Stimulated activated CD4-positive, alpha-beta T cell treated with anti-CD3 and anti-CD28 coated beads, Interleukin-15, amount 100 ng/mL, for 24 hours (primary cell): ENCODE measurements at regions not wholly inside any gene's neighbourhood (a gene's known extent, or its start where the extent isn't known, plus 50 kb on each side); places are given as distances from the start of the nearest gene placed in this dataset.
"Not testable (repeated sequence)": the region's sequence is repeated elsewhere in the genome, so short reads cannot be mapped to it uniquely, and the experiment has no call there.

Source experiments
- DNase-seq: peaks from one replicate; pipeline ENCODE4 v3.0.0-alpha.2; 2020

- no peak for DNase-seq
These were observed 251.4 kb downstream of the KIF20B start for GRCh38 chr10:89952751-89953150.

GRCh38 chr10:89954061-89954460 lies 252.7 kb downstream of the KIF20B start:
- DNase-seq: no peak

- no peak for DNase-seq
These were observed 253.6 kb downstream of the KIF20B start for GRCh38 chr10:89954787-89955566.

GRCh38 chr10:89959433-89960110 lies 258.2 kb downstream of the KIF20B start:
- DNase-seq: no peak

- no peak for DNase-seq
These were observed 262.2 kb downstream of the KIF20B start for GRCh38 chr10:89963451-89964102.

- DNase-seq: no peak
These were observed 264.8 kb downstream of the KIF20B start for GRCh38 chr10:89966211-89966610.

GRCh38 chr10:89973326-89973725 lies 271.9 kb downstream of the KIF20B start:
- no peak for DNase-seq

- DNase-seq: no peak
These were observed 273.7 kb downstream of the KIF20B start for GRCh38 chr10:89975071-89975470.

- DNase-seq: no peak
These were observed 274.4 kb downstream of the KIF20B start for GRCh38 chr10:89975771-89976170.

- no peak for DNase-seq
These were observed 276.7 kb downstream of the KIF20B start for GRCh38 chr10:89978081-89978480.

GRCh38 chr10:89979726-89980125 lies 278.3 kb downstream of the KIF20B start:
- DNase-seq: no peak

GRCh38 chr10:89980166-89980565 lies 278.8 kb downstream of the KIF20B start:
- DNase-seq: no peak

GRCh38 chr10:89981891-89982290 lies 280.5 kb downstream of the KIF20B start:
- no peak for DNase-seq

- no peak for DNase-seq
These were observed 284.1 kb downstream of the KIF20B start for GRCh38 chr10:89985446-89985845.

GRCh38 chr10:89988361-89988760 lies 287.0 kb downstream of the KIF20B start:
- not testable (repeated sequence) for DNase-seq

- no peak for DNase-seq
These were observed 291.2 kb downstream of the KIF20B start for GRCh38 chr10:89992575-89992974.

- no peak for DNase-seq
These were observed 305.8 kb downstream of the KIF20B start for GRCh38 chr10:90007226-90007625.

- not testable (repeated sequence) for DNase-seq
These were observed 309.9 kb downstream of the KIF20B start for GRCh38 chr10:90011281-90011680.

- no peak for DNase-seq
These were observed 317.4 kb downstream of the KIF20B start for GRCh38 chr10:90018819-90019218.

GRCh38 chr10:90020506-90020905 lies 319.1 kb downstream of the KIF20B start:
- DNase-seq: no peak

- no peak for DNase-seq
These were observed 322.6 kb downstream of the KIF20B start for GRCh38 chr10:90023950-90024349.

- DNase-seq: no peak
These were observed 326.9 kb downstream of the KIF20B start for GRCh38 chr10:90028312-90028711.

- DNase-seq: no peak
These were observed 330.4 kb downstream of the KIF20B start for GRCh38 chr10:90031776-90032175.

- DNase-seq: no peak
These were observed 331.1 kb downstream of the KIF20B start for GRCh38 chr10:90032519-90032918.
